Caco-2 (cell line): ENCODE measurements at regions not wholly inside any gene's neighbourhood (a gene's known extent, or its start where the extent isn't known, plus 50 kb on each side); places are given as distances from the start of the nearest gene placed in this dataset.

Experiments used
- BruUV-seq: library from RNA; stranded (reverse); fragments of 400-500 nt; replicated peaks from 2 replicates; lab custom pipeline; 2021; lab: Mats Ljungman, UMichigan
- CTCF ChIA-PET: fragments of 300-600 bp; sonication (Branson Sonifier 250); formaldehyde crosslinking; loops from one replicate; lab custom pipeline; 2022; ENCODE audit warnings: antibody characterized with exemption; lab: Charles Lee
- POLR2A ChIA-PET: fragments of 300-600 bp; sonication (Branson Sonifier 250); formaldehyde crosslinking; loops from one replicate; lab custom pipeline; 2022; ENCODE audit warnings: antibody characterized with exemption; lab: Charles Lee
- DNase-seq, 2 experiments: peaks; one replicate each; pipeline versions ENCODE4 v3.0.0 to v3.0.0-alpha.2; 2020 to 2022
- H3K27me3 ChIP-seq: replicated peaks from 2 replicates; pipeline ENCODE4 v1.6.0; 2011; ENCODE audit warnings: low read length; ENCODE audit not compliant: control insufficient read depth, insufficient read depth
- H3K36me3 ChIP-seq: 2 replicates; pipeline ENCODE4 v1.5.1; 2011; ENCODE audit warnings: low read length; ENCODE audit not compliant: control insufficient read depth, insufficient read depth
- H3K4me1 ChIP-seq: fragments of 250-450 bp; sonication (Bioruptor Pico); 2 replicates; pipeline ENCODE4 v1.5.1; 2020; ENCODE audit warnings: mild to moderate bottlenecking
- H3K4me3 ChIP-seq: 2 replicates; pipeline ENCODE4 v1.5.1; 2011; ENCODE audit warnings: low read depth, mild to moderate bottlenecking, control low read depth, low read length
- H3K9me3 ChIP-seq: fragments of 250-450 bp; sonication (Bioruptor Pico); 2 replicates; pipeline ENCODE4 v1.5.1; 2020; ENCODE audit warnings: mild to moderate bottlenecking, moderate library complexity
- H3K27ac Mint-ChIP-seq: one replicate; pipeline ENCODE4 v1.8.0; 2022; ENCODE audit warnings: mixed read lengths; ENCODE audit not compliant: unreplicated experiment
- H3K27me3 Mint-ChIP-seq: one replicate; pipeline ENCODE4 v1.8.0; 2022; ENCODE audit warnings: mixed read lengths; ENCODE audit not compliant: insufficient read depth, unreplicated experiment
- H3K36me3 Mint-ChIP-seq: one replicate; pipeline ENCODE4 v1.8.0; 2022; ENCODE audit warnings: mild to moderate bottlenecking, mixed read lengths; ENCODE audit not compliant: insufficient read depth, unreplicated experiment
- H3K4me1 Mint-ChIP-seq: one replicate; pipeline ENCODE4 v1.8.0; 2022; ENCODE audit warnings: low read depth, mixed read lengths; ENCODE audit not compliant: unreplicated experiment
- H3K4me3 Mint-ChIP-seq: one replicate; pipeline ENCODE4 v1.8.0; 2022; ENCODE audit warnings: mild to moderate bottlenecking, moderate library complexity, mixed read lengths; ENCODE audit not compliant: unreplicated experiment
- H3K9me3 Mint-ChIP-seq: one replicate; pipeline ENCODE4 v1.8.0; 2022; ENCODE audit warnings: mixed read lengths; ENCODE audit not compliant: unreplicated experiment
- intact Hi-C: fragments of 100-400 bp; cut with micrococcal nuclease; formaldehyde crosslinking; loops from one replicate; pipeline ENCODE4 v1.10.0; 2022; ENCODE audit not compliant: unreplicated experiment
- TF ChIP-seq, protein P1 (sequence below), 2 experiments: fragments of 200-600 bp in 1 of 2; IDR thresholded peaks; 1 replicate in 1 of 2; 2 replicates in 1 of 2; pipeline versions ENCODE4 v1.5.1 to v1.8.0; 2011 to 2022; ENCODE audit warnings: antibody characterized with exemption in 1 of 2, control low read depth in 1 of 2, inconsistent platforms in 1 of 2, low read depth in 1 of 2, low read length in 1 of 2, mild to moderate bottlenecking in 1 of 2, moderate library complexity in 1 of 2; ENCODE audit not compliant: insufficient read depth in 1 of 2, severe bottlenecking in 1 of 2, unreplicated experiment in 1 of 2

DNA sequence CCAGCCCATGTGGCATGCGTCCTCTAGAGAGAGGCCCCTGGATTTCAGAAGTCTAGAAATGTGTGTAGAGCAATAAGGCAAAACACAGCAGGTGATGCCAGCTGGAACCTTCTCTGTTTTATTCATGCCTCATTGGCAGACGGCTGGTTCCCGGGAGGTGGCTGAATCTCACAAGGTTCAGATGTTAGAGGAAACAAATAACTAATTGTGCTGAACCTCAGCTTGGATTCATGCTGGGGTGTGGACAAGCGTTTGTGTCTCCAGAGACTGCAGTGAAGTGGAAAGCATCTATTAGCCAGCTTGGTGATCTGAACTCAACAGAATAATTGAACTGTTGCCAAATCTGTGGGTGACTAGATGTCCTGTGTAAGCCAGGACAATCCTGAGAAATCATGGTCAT lies 131.1 kb upstream of the NR4A3 start:
- H3K9me3 ChIP-seq, result no peaks in the 10 kb centered on the region
- BruUV-seq, result no TSS peak

DNA sequence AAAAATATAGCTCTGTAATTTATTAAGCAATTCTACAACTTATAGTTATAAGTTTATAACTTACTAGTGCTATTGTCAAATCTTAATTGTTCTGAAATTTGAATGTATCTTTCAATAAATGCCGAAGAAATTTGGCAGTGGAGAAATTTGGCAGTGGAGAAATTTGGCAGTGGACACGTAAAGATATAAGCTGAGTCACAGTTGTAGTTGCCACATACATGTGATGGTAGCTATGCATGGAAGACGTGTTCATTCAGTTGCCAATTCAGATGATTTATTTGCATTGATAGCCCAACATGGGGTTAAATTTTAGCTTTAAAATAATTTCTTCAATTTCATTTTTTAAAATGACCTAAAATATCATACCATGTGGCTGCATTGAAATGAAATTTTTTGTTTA lies 127.8 kb upstream of the NR4A3 start:
- no TSS peak for BruUV-seq
- POLR2A ChIA-PET, result no interaction called here
- CTCF ChIA-PET, result no interaction called here

More for the DNA sequence above, 131.1 kb upstream of the NR4A3 start:
- no peaks in the 10 kb centered on the region for H3K4me1 ChIP-seq
- Mint-ChIP-seq H3K4me1 (no peaks in the 10 kb centered on the region), H3K4me3 (no peak overlapping the region), H3K9me3 (no peaks in the 10 kb centered on the region), H3K27me3 (peaks cover 16% of the 10 kb centered on the region), H3K36me3 (no peaks in the 10 kb centered on the region), H3K27ac (no peak overlapping the region)
- DNase-seq, result no peak
- intact Hi-C loops, result no loop called here
- ChIA-PET POLR2A (no interaction called here), CTCF (no interaction called here)
- TF ChIP-seq, protein P1, sequence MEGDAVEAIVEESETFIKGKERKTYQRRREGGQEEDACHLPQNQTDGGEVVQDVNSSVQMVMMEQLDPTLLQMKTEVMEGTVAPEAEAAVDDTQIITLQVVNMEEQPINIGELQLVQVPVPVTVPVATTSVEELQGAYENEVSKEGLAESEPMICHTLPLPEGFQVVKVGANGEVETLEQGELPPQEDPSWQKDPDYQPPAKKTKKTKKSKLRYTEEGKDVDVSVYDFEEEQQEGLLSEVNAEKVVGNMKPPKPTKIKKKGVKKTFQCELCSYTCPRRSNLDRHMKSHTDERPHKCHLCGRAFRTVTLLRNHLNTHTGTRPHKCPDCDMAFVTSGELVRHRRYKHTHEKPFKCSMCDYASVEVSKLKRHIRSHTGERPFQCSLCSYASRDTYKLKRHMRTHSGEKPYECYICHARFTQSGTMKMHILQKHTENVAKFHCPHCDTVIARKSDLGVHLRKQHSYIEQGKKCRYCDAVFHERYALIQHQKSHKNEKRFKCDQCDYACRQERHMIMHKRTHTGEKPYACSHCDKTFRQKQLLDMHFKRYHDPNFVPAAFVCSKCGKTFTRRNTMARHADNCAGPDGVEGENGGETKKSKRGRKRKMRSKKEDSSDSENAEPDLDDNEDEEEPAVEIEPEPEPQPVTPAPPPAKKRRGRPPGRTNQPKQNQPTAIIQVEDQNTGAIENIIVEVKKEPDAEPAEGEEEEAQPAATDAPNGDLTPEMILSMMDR (IDR thresholded peaks at IDR 0.05; ENCODE audit: insufficient read depth in 1 of 2, low read depth in 1 of 2, low read length in 1 of 2, severe bottlenecking in 1 of 2, unreplicated experiment in 1 of 2), result no peak
- H3K36me3 ChIP-seq, result no peaks in the 10 kb centered on the region
- H3K27me3 ChIP-seq, result no peaks in the 10 kb centered on the region
- no peak overlapping the region for H3K4me3 ChIP-seq

DNA sequence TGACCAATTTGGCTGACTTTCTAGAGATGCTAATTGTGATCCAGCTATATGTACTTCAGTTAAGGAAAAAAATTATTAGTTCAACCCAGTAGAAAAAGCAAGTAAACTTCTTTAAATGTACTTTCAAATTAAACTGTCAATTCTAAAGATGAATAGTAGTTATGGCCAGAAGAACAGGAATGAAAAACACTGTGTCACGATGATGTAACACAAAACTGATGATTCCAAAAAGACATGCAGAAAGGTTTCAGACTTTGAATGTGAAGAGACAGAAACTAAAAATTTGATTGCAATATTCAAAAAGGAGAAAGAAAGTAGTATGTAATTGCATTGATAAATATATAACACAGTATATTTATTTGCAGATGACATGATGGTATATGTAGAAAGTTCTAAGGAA lies 127.3 kb upstream of the NR4A3 start:
- Mint-ChIP-seq H3K36me3 (no peaks in the 10 kb centered on the region), H3K4me1 (no peaks in the 10 kb centered on the region), H3K4me3 (no peak overlapping the region), H3K27me3 (peaks cover 8% of the 10 kb centered on the region), H3K9me3 (no peaks in the 10 kb centered on the region), H3K27ac (no peak overlapping the region)
- Histone ChIP-seq H3K36me3 (no peaks in the 10 kb centered on the region), H3K4me3 (no peak overlapping the region), H3K9me3 (no peaks in the 10 kb centered on the region), H3K4me1 (no peaks in the 10 kb centered on the region), H3K27me3 (no peaks in the 10 kb centered on the region)
- TF ChIP-seq, protein P1 (IDR thresholded peaks at IDR 0.05; ENCODE audit: insufficient read depth in 1 of 2, low read depth in 1 of 2, low read length in 1 of 2, severe bottlenecking in 1 of 2, unreplicated experiment in 1 of 2), result no peak
- CTCF ChIA-PET, result no interaction called here
- POLR2A ChIA-PET, result no interaction called here
- no peak for DNase-seq
- intact Hi-C loops, result no loop called here
- no TSS peak for BruUV-seq

More for the DNA sequence above, 127.8 kb upstream of the NR4A3 start:
- Histone ChIP-seq H3K36me3 (no peaks in the 10 kb centered on the region), H3K27me3 (no peaks in the 10 kb centered on the region), H3K9me3 (no peaks in the 10 kb centered on the region), H3K4me1 (no peaks in the 10 kb centered on the region), H3K4me3 (no peak overlapping the region)
- Mint-ChIP-seq H3K27me3 (peaks cover 8% of the 10 kb centered on the region), H3K4me3 (no peak overlapping the region), H3K36me3 (no peaks in the 10 kb centered on the region), H3K4me1 (no peaks in the 10 kb centered on the region), H3K27ac (no peak overlapping the region), H3K9me3 (no peaks in the 10 kb centered on the region)
- intact Hi-C loops, result no loop called here
- TF ChIP-seq, protein P1 (IDR thresholded peaks at IDR 0.05; ENCODE audit: insufficient read depth in 1 of 2, low read depth in 1 of 2, low read length in 1 of 2, severe bottlenecking in 1 of 2, unreplicated experiment in 1 of 2), result no peak
- DNase-seq, result no peak
